WTC11 (cell line): ENCODE measurements at regions not wholly inside any gene's neighbourhood (a gene's known extent, or its start where the extent isn't known, plus 50 kb on each side); places are given as distances from the start of the nearest gene placed in this dataset.

Experiments used
- ATF1 ChIP-seq: sonication (generic); formaldehyde crosslinking; IDR thresholded peaks from 2 replicates; pipeline ENCODE4 v1.8.1; 2023; ENCODE audit warnings: mild to moderate bottlenecking, moderate library complexity, missing genetic modification reagents
- ATF2 ChIP-seq: sonication (generic); formaldehyde crosslinking; IDR thresholded peaks from 2 replicates; pipeline ENCODE4 v1.8.1; 2022; ENCODE audit warnings: low read depth, missing genetic modification reagents, borderline replicate concordance
- ATF3 ChIP-seq: sonication (generic); formaldehyde crosslinking; conservative IDR thresholded peaks from 2 replicates; pipeline ENCODE4 v1.8.1; 2022; ENCODE audit warnings: mild to moderate bottlenecking, missing genetic modification reagents
- CREB1 ChIP-seq: sonication (generic); formaldehyde crosslinking; IDR thresholded peaks from 2 replicates; pipeline ENCODE4 v1.8.0; 2023; ENCODE audit warnings: mild to moderate bottlenecking, missing genetic modification reagents
- CTCF ChIP-seq: fragments of 200-600 bp; IDR thresholded peaks from 2 replicates; pipeline ENCODE4 v1.8.0; 2022; ENCODE audit warnings: antibody characterized with exemption
- FOXK1 ChIP-seq: sonication (generic); formaldehyde crosslinking; IDR thresholded peaks from 2 replicates; pipeline ENCODE4 v1.8.0; 2022; ENCODE audit warnings: mild to moderate bottlenecking, moderate library complexity, missing genetic modification reagents
- JUN ChIP-seq: sonication (generic); formaldehyde crosslinking; IDR thresholded peaks from 2 replicates; pipeline ENCODE4 v1.8.0; 2023; ENCODE audit warnings: mild to moderate bottlenecking, missing genetic modification reagents
- KAT7 ChIP-seq: sonication (generic); formaldehyde crosslinking; IDR thresholded peaks from 2 replicates; pipeline ENCODE4 v1.8.1; 2023; ENCODE audit warnings: missing genetic modification reagents, mild to moderate bottlenecking, borderline replicate concordance
- MAX ChIP-seq: sonication (generic); formaldehyde crosslinking; IDR thresholded peaks from 2 replicates; pipeline ENCODE4 v1.8.0; 2022; ENCODE audit warnings: mild to moderate bottlenecking, missing genetic modification reagents
- NR1H2 ChIP-seq: sonication (generic); formaldehyde crosslinking; IDR thresholded peaks from 2 replicates; pipeline ENCODE4 v1.9.0; 2021; ENCODE audit warnings: mild to moderate bottlenecking, moderate library complexity, missing genetic modification reagents
- TCF7 ChIP-seq: sonication (generic); formaldehyde crosslinking; IDR thresholded peaks from 2 replicates; pipeline ENCODE4 v1.8.0; 2022; ENCODE audit warnings: mild to moderate bottlenecking, low read depth, missing genetic modification reagents, moderate library complexity
- TEAD1 ChIP-seq: sonication (generic); formaldehyde crosslinking; IDR thresholded peaks from 2 replicates; pipeline ENCODE4 v1.8.0; 2022; ENCODE audit warnings: mild to moderate bottlenecking, missing genetic modification reagents
- ZNF121 ChIP-seq: sonication (generic); formaldehyde crosslinking; IDR thresholded peaks from 2 replicates; pipeline ENCODE4 v1.8.0; 2023; ENCODE audit warnings: missing genetic modification reagents
- ZNF425 ChIP-seq: fragments of 250-450 bp; sonication (Bioruptor Pico); conservative IDR thresholded peaks from 2 replicates; pipeline ENCODE4 v1.9.0; 2021; ENCODE audit warnings: mild to moderate bottlenecking

GRCh38 chr16:60404401-60404800 lies 1631.8 kb downstream of the CDH8 start:
- TF ChIP-seq MAX (CRISPR knock-in tag) (no peak), JUN (no peak), CTCF (no peak), ZNF425 (CRISPR knock-in tag) (no peak), TCF7 (no peak), ZNF121 (CRISPR knock-in tag) (no peak), FOXK1 (CRISPR knock-in tag) (no peak), TEAD1 (CRISPR knock-in tag) (no peak), CREB1 (CRISPR knock-in tag) (no peak), ATF3 (CRISPR knock-in tag) (no peak), ATF2 (CRISPR knock-in tag) (no peak), NR1H2 (CRISPR knock-in tag) (no peak), ATF1 (CRISPR knock-in tag) (no peak), KAT7 (CRISPR knock-in tag) (no peak)
